HL-60/S4 treated with retinoic acid at 250 ng/mL for 4 days and 3 days (cell line): ENCODE measurements at regions not wholly inside any gene's neighbourhood (a gene's known extent, or its start where the extent isn't known, plus 50 kb on each side); places are given as distances from the start of the nearest gene placed in this dataset.

Experiments used
- in situ Hi-C: fragments of 300-500 bp; cut with MboI; formaldehyde crosslinking; loops from 2 replicates; pipeline ENCODE4 v1.7.0; 2022; ENCODE audit warnings: low sequenced_read_pairs

DNA sequence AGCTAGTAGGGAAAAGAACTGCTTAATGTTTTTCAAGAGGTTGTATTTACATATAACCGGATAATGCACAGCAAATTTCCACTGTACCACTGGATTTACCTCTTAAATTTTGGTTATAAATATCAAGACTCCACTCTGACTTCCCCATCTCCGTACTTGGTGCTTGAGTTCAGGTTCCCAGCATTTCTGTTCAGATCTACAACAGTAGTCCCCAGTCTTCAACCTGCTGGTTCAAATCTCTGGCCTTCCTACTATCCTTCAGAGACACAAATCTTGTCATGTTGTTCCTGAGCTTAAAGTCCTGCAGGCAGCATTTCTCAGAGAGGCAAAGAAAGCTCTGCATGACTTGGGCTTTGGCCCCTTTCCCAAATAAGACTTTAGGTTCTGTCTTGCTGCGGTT, 392.6 kb upstream of the ATP5MC3 start:
- in situ Hi-C loops: no loop called here

DNA sequence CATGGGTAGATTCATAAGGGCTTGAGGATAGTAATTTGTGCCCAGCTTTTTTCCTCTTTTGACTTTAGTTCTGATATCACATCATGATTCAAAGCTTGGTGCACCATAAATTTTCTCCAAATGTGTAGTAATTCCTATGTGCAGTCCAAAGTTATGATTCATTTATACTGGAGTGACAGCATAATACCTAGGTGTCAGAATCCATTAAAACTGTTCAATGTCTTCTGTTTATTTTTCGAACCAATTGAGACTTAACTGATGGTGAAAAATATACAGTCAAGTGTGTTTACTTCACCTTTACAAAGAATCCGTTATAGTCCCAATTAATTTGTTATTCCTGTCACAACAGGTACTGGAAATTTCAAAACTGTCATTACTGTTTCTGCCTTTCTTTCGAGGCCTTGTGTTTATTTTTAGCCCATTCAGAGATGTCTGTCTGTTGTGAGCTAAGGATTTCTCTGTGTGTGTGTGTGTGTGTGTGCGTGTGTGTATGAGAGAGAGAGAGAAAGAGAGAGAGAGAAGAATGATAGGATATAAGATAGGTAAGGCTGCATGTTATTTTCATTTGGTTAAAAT, 389.7 kb upstream of the ATP5MC3 start:
- in situ Hi-C loops: no loop called here

DNA sequence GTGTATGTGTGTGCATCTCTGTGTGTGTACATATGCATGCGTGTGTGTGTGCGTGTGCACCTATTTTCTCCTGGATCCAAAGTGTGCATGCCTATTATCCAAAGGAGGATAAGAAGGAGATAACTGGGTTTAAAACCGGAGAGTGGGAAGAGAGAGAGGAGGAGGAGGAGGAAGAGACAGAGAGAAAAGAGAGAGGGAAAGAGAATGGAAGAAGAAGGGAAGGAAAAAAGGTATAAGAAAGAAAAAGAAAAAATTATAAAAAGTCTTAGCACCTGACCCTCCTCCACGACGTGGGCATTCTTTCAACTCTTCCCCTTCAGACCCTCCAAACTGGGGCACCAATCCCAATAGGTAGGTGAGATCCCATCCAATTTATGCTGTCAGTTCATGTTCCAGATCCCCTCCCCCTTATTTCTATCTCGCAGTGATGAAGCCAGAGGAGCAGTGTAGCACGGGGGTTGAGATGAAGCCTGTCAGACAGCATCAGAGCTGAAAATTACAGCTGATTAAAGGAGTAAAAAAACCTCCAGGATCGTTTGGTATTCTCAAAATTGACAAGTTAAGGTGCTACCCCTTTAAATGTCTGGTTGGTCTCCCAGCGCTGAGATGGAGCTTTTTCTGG, 386.7 kb upstream of the ATP5MC3 start:
- in situ Hi-C loops: no loop called here

DNA sequence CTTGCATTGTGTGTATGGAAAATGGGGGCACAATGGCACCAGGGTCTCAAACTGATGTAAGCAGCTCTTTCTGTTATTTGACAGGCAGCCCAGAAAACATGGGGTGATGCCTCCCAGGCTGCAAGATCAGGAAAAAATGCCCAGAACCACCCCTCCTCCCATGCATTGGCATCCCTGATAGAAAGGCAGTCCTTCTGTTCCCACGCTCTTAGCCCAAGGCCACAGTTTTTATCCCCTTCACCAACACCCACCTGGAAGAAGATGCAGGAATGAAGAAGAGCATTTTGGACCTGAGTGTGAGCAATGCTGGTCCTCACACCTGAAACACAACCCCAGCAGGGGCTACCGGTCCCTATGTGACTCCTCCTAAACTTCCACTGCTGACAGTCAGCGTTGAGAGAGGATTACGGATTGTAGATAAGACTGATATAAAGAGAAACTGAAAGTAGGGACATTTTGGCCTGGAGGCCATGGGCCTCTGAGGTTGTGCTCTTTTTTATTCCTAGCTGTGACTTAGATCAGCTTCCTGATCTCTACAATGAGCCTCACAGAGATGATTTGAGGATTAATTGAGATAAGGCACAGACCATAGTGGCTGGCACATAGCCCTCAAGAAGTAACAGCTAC, 386.0 kb upstream of the ATP5MC3 start:
- in situ Hi-C loops: no loop called here

DNA sequence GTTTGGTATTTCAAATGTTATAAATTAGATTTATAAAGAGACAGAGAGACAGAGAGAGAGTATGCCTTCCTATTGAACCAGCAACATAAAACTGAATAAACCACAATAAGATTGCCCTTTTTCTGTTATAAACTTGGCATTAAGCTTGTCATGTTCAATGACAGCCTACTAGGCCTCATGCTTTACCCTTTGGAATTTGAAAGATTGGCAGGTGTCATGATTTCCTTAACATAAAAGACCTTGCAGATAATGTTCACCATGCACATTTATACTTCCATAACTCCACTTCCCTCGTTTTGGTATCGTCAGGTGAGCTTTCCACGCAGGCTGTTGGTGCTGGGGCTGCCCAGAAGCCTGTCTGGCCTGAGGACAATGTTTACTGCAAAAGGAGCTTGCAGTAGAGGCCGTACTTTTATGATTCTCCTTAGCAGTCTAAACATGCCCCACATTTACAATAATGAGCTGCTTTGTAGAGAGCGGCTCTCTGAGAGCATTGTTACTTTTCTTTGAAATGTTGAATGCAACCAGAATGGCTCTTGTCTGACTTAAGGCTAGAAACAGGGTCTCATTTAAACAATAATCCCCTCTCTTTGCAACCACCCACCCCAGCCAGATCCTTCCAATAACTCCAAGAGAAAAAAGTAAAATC, 379.1 kb upstream of the ATP5MC3 start:
- in situ Hi-C loops: no loop called here

DNA sequence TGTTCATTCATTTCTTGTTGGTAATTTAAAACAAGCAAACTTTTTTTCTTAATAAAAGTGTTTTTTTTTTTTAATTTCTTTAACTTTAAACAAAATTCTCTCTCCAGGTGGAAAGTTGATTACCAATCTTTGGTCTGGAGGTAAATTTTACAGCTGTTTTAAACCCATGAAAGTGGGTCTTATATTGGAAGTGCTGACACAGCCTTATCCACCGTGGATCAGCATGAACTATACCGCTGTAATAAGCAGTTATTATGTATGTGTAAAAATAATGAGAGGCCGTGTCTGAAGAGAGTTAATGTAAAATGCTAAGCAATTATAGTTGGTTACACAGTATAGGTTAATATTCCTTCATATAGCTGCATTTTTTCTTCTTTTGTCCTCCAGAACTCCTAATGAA, 378.1 kb upstream of the ATP5MC3 start:
- in situ Hi-C loops: no loop called here

DNA sequence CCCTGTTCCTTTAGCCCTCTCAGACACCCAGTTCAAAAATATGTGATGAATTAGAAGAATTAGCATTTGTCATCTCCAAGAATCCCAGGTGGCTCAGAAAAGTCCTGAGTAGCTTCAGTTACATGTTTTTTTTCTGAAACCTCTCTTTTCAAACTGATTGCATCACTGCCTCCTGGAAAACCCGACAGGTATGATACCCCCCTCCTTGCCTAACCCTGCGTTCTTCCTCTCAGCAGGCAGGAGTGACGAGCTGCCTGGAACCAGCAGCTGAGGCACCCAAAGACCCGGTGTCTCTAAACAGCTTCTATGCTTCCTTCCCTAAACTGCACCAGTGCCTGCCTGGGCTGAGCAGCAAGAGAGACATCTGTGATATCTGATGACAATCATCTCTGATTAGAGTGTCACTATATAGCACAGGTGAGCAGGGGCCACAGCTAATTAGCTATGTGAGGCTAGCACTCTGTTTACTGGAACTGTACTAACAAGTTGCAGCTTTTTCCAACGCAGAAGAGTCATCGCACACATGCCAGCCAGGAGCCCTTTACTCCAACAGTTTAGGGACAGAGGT, 376.4 kb upstream of the ATP5MC3 start:
- in situ Hi-C loops: no loop called here

DNA sequence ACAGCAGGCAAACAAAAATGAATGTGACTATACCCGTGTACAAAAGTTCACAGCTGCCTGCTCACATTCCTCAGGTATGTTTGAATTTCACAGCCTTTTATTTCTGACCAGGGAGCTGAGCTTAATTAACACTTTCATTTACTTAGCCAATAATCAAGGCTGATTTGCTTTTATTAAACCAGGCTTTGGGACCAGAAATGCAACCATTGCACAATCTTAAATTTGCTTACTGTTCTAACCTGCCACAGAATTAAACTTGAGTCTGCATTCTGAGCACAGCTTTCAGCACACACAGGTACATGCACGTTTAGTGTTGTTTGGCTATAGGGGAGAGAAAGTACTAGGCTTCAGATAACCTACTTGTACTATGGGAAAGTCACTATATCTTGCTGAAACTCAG, 372.4 kb upstream of the ATP5MC3 start:
- in situ Hi-C loops: no loop called here

DNA sequence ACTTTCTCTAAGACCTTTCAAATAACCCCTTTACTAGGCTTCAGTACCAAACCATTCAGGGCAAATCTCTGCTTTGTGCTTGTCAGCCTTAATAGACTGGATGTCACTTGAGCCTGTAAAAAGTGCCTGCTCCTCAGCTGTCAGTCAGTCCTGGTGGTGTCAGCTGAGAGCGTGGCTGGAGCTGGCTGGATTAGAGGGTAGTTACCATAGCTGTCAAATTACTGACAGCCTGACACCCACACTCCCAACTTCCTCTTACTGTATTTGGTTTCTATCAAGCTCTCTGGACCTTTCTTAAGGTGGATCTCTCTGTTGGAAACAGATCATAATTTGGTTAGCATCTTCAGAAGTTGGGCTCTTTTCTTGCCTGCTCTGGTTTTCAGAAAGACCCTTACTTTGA, 371.4 kb upstream of the ATP5MC3 start:
- in situ Hi-C loops: no loop called here

DNA sequence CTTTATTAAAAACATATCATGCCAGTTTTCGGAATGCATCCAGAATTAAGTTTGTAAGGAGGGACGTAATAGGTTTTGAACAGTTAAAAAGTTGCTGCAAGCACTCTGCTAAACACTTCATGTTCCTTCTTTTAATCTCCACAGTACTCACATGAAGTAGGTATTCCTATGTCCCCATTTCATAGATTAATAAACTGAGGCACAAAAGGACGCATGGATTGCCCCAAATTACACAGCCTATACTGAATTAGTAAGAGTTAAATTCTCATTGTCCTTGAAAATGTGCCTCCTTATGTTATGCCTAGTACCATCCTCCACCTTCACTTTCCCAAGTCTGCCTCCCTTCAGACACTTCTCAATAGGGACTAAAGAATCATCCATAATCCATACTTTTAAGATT, 358.9 kb upstream of the ATP5MC3 start:
- in situ Hi-C loops: no loop called here

DNA sequence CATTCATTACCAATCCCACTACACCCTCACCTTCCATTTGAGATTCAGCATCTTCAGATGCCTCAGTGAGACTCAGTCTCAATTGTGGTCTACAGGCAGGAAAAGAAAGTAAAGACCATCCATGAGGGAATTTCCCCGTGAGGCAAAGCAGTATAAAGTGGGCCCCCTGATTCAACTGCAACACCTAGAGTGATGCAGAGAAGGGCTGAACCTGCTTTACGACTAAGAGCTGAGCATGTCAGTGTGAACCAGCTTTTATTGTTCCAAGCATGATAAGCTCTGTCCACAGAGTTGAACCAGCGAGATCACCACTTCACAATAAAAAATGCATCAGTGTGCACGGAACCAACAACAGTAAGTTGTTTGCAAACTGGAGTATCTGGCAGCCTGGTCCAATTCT, 357.6 kb upstream of the ATP5MC3 start:
- in situ Hi-C loops: no loop called here

DNA sequence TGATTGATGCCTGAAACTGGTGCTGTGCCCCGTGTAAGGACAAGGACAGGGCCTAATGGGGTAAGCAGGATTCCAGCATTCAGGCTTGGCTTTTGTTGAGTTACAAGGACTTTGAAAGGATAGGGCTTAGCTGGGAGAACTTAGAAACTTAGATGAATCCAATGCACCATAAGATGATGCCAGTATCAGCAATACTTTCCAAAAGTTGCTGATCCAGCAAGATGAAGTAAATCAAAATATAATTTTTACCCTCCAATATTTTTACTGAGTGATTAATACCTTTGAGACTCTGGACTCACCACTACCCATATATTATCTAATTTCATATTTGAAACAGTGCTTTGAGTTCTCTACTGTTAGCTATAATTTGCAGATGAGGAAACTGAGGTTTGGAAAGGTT, 354.5 kb upstream of the ATP5MC3 start:
- in situ Hi-C loops: no loop called here

DNA sequence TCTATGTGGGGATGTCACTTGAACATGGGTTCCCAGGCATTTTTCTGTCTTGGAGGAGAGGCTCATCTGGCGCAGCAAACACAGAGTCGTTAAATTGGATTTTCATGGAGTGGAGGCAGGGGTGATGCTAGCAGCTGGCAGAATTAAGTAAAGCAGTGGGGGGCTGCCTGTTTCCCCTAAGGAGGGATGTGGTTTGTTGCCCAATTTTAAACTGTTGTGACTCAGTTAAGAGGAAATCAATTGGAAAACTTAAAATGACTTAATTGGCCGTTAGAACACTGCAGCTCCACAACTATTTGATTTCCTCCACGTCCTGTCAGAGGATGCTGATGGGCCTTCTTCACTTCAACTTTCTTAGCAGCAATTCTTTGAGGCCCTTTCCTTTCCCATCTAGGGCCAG, 354.1 kb upstream of the ATP5MC3 start:
- in situ Hi-C loops: no loop called here

DNA sequence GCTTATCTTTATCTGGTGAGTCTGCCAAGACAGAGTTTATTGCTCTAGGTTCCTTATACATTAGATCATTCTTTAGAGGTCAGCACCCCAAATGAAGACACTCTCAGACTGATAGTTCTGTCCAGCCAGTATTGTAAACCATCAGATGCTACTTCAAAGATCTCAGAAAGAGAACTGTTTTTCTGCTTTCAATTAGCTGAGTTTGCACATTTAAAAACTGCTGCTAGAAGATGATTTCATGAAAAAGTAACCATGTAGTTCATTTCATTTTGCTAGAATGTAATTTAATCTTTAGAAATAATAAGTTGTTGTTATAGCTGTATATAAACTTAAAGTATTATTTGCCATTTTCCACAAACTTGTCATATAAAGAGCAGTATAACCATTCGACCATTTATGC, 344.5 kb upstream of the ATP5MC3 start:
- in situ Hi-C loops: no loop called here

DNA sequence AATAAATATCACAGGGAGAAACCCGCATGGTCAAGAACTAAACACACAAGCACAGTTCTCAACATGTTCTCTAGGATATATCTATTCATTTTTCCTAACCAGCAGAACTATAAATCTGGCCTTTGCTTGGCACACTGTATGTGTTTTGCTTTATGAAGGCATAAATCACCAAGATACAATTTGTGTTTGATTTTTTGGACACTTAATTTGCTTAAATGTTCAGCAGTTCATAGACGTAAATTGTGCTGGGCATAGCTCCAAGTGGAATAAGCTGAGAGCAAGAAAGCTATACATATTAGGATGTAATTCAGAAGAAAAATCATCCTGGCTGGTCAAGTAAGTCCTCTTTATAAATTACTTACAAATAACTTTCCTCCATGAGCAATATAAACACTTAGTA, 341.5 kb upstream of the ATP5MC3 start:
- in situ Hi-C loops: no loop called here

DNA sequence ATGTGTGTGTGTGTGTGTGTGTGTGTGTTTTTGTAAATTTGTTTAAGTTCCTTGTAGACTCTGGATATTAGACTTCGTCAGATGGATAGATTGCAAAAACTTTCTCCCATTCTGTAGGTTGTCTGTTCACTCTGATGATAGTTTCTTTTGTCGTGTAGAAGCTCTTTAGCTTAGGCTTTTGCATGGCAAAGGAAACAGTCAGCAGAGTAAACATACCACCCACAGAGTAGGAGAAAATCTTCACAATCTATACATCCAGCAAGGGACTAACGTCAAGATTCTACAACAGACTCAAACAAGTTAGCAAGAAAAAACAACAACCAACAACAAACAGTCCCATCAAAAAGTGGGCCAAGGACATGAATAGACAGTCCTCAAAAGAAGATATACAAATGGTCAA, 336.7 kb upstream of the ATP5MC3 start:
- in situ Hi-C loops: no loop called here

DNA sequence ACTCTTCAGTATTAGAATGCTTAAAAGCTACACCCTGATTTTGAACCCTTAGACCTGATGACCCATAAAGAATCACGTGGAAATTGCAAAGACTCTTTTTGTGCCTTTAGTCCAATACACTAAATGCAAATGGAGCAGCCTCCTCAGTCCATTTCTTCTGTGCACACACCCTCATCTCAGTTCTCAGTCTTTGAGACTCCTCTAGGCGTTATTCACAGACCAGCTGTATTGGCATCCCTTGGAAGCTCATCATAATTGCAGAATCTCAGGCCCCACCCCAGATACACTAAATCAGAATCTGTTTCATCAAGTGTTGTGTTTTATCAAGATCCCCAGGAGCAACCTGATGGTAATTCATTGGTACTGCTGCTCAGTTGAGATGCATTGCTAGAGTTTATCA, 335.0 kb upstream of the ATP5MC3 start:
- in situ Hi-C loops: no loop called here

DNA sequence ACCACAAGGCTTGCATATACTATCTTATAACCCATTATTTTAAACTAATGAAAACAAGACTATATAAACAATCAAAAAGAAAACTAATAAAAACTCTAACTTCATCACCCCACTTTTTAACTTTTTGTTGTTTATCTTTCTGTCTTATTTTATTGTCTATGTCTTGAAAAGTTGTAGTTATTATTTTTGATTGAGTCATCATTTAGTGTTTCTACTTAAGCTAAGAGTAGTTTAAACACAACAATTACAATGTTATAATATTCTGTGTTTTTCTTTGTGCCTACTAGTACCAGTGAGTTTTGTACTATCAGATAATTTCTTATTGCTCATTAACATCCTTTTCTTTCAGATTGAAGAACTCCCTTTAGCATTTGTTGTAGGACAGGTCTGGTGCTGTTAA, 318.7 kb upstream of the ATP5MC3 start:
- in situ Hi-C loops: no loop called here

DNA sequence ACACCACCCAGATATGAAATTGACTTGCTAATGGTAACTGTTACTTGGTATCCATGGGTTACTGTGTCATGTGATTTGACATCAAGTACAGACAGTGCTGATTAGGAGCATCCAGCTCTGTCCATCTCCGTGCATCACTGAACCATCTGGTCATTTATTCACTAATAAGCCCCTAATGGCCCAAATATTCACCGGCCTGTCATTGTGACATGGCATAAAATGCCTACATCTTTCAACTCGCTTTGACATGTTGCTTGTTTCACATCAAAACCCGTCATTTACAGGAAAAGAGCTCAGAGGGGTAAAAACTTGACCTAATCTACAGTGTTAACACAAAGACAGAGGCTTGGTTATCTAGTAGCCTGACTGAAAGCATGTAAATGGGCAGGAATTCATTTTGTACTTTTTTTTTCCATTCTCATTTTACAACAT, 308.9 kb upstream of the ATP5MC3 start:
- in situ Hi-C loops: no loop called here

DNA sequence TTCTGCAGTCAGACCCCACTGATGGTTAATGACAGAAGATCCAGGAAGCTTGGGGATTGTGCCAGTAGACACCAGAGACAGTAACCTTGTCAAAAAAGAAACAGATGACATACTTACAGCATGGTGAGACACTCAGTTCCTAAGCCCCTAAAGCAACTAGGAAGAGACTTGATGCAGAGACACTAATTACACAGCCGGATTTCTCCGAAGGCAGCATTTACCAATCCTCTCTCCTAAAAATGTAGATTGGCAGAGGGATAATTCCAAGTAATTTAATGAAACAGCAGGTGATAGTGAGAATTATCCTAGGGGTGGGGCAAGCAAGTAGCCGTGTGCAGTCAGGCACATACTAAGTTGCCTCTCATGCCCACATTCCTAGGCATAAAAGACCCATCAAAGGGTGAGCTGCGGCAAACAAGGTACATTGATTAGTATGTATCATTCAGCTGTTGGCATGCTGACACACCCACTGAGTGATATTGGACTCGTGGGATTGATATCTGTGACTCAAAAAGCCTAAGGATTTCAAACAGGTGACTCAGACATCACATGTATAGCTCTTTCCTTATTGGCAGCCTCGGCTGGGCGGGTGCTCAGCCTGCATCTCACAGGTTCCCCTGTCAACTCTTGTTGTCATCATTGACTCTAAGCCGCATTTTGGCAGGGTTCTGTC, 296.7 kb upstream of the ATP5MC3 start:
- in situ Hi-C loops: no loop called here

DNA sequence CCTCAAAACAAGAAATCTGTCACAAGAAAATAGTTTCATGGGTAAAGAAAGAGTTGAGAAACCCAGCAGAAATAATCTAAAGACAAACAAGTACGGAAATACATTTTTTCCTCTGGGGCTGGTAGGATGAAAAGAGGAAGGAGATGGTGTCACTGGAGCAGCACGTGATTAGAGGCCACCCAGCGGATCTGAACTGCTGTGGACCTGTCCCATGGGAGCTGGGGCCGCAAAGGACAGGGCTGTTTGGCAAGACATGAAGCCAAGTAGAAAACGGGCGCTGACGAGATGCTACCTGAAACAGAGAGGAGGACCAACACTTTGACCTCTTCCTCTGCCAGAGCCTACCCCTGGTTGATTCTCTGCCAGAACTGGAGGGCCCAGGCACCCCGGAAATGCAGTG, 295.4 kb upstream of the ATP5MC3 start:
- in situ Hi-C loops: no loop called here
